Fibroblast of pulmonary artery (primary cell): ENCODE measurements at regions not wholly inside any gene's neighbourhood (a gene's known extent, or its start where the extent isn't known, plus 50 kb on each side); places are given as distances from the start of the nearest gene placed in this dataset.
A peak's percentile ranks its signal among the peaks of the same experiment; 100 is the strongest.

Experiments used
- DNase-seq: peaks from one replicate; pipeline ENCODE4 v3.0.0-alpha.2; 2010; ENCODE audit warnings: low read depth
- H3K4me3 ChIP-seq: replicated peaks from 2 replicates; pipeline ENCODE4 v1.5.1; 2011; ENCODE audit warnings: low read depth, mild to moderate bottlenecking, control low read depth, low read length, moderate library complexity
- TF ChIP-seq, protein P1 (sequence below): IDR thresholded peaks from 2 replicates; pipeline ENCODE4 v1.5.1; 2011; ENCODE audit warnings: mild to moderate bottlenecking, control low read depth, low read length, inconsistent platforms; ENCODE audit errors: missing control alignments

DNA sequence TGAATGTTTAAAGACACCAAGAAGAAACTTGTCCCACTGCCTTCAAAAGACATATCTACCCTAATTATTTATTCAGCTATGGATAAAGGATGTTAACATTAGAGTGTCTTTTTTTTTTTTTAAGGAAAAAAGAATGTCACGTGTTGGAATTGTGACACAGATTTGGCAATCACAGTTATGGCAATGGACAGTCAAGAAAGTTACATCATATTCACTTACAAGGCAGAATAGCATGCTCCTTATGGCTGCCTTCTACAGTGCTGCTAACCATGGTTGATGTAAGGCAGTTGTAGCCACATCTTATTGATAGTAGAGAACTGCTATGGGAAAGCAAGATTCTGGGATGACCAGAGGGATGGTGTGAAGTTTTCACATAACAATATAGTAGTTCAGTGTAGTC is 128.8 kb upstream of the ZBTB20 start:
- TF ChIP-seq, protein P1, sequence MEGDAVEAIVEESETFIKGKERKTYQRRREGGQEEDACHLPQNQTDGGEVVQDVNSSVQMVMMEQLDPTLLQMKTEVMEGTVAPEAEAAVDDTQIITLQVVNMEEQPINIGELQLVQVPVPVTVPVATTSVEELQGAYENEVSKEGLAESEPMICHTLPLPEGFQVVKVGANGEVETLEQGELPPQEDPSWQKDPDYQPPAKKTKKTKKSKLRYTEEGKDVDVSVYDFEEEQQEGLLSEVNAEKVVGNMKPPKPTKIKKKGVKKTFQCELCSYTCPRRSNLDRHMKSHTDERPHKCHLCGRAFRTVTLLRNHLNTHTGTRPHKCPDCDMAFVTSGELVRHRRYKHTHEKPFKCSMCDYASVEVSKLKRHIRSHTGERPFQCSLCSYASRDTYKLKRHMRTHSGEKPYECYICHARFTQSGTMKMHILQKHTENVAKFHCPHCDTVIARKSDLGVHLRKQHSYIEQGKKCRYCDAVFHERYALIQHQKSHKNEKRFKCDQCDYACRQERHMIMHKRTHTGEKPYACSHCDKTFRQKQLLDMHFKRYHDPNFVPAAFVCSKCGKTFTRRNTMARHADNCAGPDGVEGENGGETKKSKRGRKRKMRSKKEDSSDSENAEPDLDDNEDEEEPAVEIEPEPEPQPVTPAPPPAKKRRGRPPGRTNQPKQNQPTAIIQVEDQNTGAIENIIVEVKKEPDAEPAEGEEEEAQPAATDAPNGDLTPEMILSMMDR = no peak
- H3K4me3 ChIP-seq = no peak overlapping the region
- DNase-seq = peak; percentile 76

DNA sequence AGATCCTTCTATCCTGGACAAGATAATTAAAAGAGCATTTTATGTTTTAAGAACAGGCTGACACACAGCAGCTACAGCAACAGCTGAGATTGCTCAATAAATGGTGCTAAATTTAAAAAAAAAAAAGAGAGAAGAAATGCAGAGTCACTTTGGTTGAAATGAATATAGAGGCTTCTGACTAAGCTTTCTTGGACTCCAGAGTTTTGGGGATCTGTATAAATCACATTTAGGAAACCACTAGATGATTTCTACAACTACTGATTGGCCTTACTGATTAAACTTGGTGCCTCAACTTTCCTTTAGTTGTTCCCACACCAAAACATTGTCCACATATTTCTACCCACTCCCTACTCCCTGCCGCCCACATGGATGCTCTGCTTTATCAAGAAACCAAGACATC is 132.9 kb upstream of the ZBTB20 start:
- H3K4me3 ChIP-seq = no peak overlapping the region
- peak; percentile 59 for DNase-seq
- TF ChIP-seq, protein P1 = no peak

DNA sequence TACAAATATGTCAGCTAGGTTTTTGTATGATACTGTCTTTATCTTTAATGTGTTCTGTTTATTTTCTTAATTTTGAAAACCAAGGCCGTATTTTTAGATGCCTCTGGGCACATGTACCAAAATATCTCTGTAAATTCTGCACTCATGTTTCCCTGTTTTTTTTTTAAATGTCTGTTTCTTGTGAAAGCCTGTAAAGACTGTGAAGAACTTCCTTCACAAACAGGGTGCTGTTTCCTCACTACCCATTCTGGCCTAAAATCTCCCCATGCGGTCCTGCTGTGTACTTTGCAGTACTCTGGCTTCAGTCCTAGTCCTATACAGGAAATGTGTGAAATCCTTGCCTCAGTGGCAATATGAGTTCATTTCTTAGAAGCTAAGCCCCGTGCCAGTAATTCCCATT is 133.4 kb upstream of the ZBTB20 start:
- DNase-seq = peak; percentile 70
- TF ChIP-seq, protein P1 = no peak

DNA sequence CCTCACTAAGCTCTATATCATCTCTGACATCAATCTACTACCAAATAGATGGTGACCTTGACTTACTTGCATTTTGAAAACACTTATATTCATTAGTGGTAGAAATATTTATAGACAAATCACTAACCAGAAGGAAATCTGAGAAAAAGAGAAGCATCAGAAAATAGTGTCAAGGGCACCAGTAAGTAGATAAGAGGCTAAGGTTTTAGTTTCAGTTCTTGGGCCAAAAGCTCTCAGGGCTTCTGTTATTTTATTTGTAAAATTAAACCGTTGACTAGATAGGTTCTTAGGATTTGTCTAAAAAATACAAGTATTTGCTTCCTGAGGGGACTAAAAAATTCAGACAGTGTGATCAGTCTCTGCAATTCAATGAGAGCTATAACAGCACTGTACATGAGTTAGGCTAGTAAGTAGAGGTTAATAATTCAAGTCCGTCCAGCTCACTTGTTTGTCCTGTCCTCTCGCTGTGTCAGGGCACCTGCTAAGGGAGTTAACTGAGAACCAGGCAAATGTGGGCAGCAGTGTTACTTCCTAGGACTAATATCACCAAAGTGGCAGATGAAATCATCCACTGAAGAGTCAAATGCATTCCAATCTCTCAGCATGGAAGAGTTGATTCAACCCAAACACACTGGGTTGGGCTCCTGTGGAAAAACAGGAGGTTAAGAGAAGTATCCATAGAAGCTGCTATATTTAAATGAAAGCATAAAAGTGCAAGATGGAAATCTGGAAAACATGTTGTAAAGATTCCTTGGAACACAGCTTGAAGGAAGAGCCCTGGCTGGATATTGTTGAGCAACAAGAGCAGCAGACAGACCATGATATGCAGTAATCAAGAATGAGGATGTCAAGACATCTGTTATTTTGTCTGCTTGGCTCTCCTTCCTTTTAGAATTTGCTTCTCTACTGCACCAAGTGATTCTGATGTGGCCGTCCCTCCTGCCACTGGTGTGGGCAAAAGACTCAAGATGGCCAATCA is 134.9 kb upstream of the ZBTB20 start:
- no peak overlapping the region for H3K4me3 ChIP-seq
- TF ChIP-seq, protein P1 = no peak
- no peak for DNase-seq

More for the DNA sequence above, 133.4 kb upstream of the ZBTB20 start:
- H3K4me3 ChIP-seq = no peak overlapping the region

DNA sequence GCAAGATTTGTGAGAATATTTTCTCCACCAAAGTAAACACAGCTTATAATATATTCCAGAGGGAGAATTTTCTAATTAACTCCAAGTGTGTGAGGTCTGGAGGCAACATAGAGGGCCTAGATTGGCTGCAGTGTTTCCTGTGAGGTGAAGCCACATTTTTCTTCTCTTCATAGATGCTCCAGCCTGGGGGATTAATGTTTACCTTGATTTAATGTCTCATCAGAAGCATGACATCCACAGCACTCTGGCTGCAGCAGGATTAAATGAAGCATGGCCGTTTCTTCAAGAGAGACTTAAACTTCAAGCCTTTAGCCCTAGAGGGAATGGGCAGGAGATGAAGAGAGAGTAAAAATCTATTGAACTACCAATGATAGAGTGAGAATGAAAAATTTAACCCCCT is 137.9 kb upstream of the ZBTB20 start:
- TF ChIP-seq, protein P1 = no peak
- no peak overlapping the region for H3K4me3 ChIP-seq
- no peak for DNase-seq

DNA sequence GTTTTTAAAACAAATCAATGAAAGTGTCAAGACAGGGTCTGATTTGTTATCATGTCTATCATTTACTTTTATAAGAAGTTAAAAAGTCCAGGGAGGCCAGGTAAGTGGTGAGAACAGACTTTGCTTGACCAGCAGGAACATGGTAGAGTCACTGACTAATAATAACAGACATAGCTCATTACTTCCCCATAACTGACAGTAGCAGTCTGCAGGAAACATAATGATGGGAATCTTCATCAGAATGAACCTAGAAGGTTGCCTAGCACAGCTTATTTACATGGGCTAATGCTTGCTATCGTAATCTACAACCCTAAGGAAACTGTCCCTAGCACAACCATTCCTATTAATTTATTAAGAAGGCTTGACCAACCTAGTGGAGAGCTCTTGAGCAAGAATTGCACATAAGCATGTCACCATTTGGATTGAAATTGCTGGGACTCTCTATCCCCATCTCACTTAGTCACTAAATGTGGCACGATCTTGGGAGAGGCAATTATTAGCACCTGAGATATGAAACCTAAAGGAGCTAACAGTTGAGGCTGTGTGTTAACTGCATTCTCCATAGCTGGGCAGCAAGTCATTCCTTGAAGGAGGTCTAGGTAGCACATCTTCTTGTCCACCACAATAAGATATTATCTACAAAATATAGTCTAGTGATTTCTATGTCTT is 139.6 kb upstream of the ZBTB20 start:
- H3K4me3 ChIP-seq = no peak overlapping the region
- DNase-seq = no peak
- TF ChIP-seq, protein P1 = no peak
